Body of pancreas (tissue), 4 donors: ENCODE measurements at regions not wholly inside any gene's neighbourhood (a gene's known extent, or its start where the extent isn't known, plus 50 kb on each side); places are given as distances from the start of the nearest gene placed in this dataset.

Experiments used
- POLR2A ChIP-seq, 3 donors: fragments of 450-650 bp; IDR thresholded peaks; one replicate each; pipeline ENCODE4 v1.6.1; 2016; ENCODE audit warnings: antibody characterized with exemption in 3 of 3, mild to moderate bottlenecking in 2 of 3
- TF ChIP-seq, protein P1 (sequence below), 7 experiments: fragments of 450-650 bp in 4 of 7; fragments of 200-600 bp in 3 of 7; sonication (generic) in 3 of 7; IDR thresholded peaks; one replicate each; pipeline ENCODE4 v1.5.1; 2016 to 2019; ENCODE audit warnings: antibody characterized with exemption in 7 of 7

GRCh38 chr3:193129607-193130006 is 111.4 kb upstream of the PLAAT1 start:
- TF ChIP-seq, protein P1, sequence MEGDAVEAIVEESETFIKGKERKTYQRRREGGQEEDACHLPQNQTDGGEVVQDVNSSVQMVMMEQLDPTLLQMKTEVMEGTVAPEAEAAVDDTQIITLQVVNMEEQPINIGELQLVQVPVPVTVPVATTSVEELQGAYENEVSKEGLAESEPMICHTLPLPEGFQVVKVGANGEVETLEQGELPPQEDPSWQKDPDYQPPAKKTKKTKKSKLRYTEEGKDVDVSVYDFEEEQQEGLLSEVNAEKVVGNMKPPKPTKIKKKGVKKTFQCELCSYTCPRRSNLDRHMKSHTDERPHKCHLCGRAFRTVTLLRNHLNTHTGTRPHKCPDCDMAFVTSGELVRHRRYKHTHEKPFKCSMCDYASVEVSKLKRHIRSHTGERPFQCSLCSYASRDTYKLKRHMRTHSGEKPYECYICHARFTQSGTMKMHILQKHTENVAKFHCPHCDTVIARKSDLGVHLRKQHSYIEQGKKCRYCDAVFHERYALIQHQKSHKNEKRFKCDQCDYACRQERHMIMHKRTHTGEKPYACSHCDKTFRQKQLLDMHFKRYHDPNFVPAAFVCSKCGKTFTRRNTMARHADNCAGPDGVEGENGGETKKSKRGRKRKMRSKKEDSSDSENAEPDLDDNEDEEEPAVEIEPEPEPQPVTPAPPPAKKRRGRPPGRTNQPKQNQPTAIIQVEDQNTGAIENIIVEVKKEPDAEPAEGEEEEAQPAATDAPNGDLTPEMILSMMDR (IDR thresholded peaks at IDR 0.05) = peak in 2 of 7 experiments; percentile 4 to 15
- no peak for TF ChIP-seq POLR2A (IDR thresholded peaks at IDR 0.05)
